HG03439 (cell line): ENCODE measurements at regions not wholly inside any gene's neighbourhood (a gene's known extent, or its start where the extent isn't known, plus 50 kb on each side); places are given as distances from the start of the nearest gene placed in this dataset.

Experiments
- ATAC-seq: cut with Tn5 transposase; IDR thresholded peaks from one replicate; pipeline ENCODE4 v1.9.1; 2021; ENCODE audit warnings: mild to moderate bottlenecking, moderate library complexity; ENCODE audit not compliant: unreplicated experiment

DNA sequence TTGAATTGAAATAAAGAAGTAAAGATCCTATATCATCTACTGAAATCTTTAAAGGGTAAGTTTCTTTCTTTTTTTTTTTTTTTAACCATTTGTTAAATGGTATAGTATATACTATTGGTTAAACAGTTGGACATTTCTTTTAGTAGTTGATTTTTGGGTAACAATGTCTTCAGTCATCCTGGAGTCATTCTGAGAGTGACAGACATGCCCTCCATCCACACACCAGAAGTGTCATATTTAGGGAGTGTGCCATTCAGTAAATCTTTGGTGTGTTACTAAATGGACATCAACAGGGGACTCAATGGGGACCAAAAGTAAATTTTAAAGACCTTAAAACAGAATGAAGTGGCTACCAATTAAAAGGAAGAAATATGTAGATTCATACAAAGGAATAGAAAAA lies 50.8 kb upstream of the SLC39A10 start:
- ATAC-seq, result no peak

DNA sequence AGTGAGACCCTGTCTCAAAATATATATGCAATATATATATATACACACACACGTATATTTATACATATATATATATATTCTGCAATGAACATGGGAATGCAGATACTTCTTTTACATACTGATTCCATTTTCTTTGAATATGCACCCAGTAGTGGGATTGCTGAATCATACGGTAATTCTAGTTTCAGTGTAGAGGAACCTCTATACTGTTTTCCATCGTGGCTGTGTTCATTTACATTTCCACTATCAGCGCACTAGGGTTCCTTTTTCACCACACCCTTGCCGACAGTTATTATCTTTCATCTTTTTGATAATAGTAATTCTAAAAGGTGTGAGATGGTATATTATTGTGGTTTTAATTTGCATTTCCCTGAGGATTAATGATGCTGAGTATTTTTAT lies 52.3 kb upstream of the SLC39A10 start:
- no peak for ATAC-seq

DNA sequence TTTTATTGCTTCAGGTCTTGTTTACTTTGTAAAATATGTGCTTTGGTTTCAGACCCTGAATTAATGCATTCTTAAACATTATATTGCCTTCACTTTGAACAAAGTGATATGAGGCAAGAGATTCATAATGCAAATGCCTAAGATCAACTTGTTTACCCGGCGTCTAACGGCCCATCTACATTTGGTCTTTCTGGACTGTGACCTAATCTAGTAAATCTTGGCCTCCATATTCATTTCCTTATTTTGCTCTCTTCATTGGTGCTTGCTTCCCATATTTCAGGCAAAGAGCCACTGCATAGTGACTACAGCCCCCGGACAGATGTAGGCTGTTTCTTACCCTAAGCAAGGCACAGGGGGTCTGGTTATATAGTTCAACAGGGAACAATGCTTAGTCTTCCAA lies 53.0 kb upstream of the SLC39A10 start:
- no peak for ATAC-seq

DNA sequence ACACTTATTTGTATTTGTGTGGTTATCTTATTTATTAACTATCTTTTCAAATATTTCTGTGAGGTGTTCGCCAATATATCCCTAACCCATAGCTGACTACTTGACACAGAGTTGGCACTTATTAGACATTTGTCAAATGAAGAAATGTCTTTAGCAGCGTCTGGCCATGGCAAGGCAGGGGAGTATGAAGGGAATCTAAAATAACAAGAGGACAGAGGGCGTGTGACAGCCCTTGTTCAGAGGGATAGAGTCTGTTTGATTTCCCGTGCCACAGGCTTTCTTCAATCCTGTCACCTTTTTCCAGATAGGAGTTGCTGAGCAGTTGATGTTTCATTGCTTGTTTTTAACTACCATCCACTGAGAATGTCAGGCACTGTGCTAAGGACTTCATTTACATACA lies 53.6 kb upstream of the SLC39A10 start:
- ATAC-seq, result no peak

DNA sequence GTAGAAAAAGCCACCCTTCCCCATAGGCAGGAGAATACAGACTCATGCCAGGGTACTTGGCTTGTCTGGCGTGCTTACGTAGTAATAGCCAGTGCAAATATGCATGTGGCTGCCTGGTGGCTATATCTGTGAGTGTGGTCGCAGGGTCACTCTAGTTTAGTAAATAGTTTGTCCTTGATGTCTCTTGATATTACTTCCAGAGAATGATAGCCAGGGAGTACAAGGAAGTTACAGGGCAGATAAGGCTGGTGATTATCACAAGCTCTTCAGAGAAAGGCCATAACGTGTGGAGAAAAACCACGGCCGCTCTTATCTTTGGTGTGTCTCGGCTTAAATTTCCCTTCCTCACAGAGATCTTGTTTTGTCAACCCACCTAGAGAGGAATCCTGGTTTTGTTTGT lies 54.3 kb upstream of the SLC39A10 start:
- no peak for ATAC-seq

DNA sequence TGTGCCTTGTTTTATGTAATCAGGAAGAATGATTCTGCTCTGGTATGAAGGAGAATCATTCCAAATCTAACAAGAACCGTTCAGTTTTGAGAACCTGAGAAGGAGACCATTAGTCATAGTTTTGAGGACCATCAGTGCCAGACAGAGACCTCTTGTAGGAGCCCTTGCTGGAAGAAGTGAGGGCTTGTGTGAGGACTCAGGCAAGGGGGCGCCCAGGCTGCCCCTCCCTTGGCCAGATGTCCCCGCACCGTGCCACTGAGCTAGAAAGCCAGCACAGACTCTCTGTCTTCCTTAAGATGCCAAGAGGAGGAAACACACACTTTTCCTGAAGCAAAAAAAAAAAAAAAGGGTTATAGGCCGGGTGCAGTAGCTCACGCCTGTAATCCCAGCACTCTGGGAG lies 55.7 kb upstream of the SLC39A10 start:
- ATAC-seq, result no peak

DNA sequence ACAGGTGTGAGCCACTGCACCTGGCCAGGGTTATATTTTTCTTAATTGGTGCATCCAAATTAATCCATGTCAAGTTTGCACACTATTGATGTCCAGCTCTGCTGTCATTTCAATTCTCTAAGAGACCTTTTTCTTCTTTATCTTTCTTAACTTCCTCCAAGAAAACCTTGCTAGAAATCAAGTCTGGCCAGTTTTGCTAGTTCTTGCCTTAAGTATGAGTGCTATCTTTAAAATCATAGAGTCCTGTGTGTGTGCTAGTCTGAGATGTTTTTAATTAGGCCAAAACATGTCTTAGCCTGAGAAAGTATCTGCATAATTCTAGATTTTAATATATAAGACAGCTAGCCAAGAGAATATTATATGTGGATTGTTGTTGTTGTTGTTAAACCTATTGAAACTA lies 56.2 kb upstream of the SLC39A10 start:
- ATAC-seq, result no peak

DNA sequence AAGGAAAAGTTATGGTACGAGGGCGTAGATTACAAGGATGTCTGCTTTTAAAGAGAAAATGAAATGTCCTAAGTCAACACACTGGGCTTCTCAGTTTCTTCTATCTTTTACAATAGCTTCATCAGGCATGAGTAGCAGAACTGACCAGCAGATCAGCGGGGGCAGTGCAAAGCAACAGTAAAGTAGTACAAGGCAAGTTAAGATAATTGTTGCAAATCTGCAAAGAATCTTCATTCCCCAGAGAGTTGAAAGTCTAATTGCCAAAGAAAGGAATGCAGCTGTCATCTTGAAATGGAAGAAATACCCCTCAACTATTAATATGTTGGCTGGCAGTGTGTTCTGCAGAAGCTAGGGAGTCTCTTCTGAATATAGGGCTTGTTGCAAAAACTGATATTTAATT lies 60.2 kb upstream of the SLC39A10 start:
- no peak for ATAC-seq

DNA sequence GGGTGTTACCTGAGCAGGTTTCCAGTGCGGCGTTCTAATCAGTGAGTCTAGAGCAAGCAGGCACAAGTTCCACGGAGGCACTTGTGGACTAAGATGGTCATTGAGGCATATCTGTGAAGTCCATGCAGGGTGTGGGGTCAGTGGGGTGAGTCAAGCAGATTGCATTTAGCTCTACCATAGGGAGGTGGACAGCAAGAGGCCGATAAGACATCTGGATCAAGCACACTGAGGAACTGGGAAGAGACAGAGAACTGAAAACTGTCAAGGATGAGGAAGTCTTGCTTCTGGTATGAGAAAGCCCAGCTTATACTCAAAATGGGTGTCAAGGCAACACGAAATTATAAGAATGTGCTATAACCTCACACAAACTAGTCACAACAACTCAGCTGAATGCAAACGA lies 61.2 kb upstream of the SLC39A10 start:
- no peak for ATAC-seq

DNA sequence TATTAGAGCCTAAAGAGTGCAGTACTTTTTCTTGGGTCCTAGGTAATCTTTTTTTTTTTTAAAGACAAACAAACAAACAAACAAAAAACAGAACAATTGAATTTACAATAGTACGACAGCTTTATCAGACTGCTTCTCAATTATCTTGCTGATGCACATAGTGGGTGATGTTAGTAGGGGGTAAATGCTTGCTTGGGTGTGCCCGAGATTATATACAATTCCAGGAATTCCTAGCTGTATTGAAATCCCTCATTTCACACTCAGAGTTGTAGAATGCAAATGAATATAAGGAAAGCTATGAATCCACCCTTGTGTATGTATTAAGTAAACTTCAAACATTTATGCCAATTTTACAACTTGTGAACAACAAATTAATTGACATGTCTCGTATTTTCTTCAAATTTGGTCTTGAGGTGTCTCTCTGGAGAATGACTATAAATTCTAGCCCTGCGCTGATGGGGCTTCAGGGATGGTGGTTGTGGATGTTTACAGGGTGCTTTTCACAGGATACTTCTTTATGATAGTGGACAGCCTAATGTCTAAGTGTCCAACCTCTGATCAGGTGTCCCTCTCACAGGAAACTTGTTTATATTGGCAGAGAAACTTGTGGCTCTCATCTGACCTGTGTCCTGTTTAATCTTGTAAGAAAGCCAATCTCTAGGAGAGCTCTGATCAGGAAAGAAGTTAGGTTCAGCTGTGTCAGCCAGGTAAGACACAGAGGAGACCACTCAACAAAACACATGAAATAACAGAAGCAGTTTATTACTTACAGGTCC lies 61.9 kb upstream of the SLC39A10 start:
- ATAC-seq, result no peak

DNA sequence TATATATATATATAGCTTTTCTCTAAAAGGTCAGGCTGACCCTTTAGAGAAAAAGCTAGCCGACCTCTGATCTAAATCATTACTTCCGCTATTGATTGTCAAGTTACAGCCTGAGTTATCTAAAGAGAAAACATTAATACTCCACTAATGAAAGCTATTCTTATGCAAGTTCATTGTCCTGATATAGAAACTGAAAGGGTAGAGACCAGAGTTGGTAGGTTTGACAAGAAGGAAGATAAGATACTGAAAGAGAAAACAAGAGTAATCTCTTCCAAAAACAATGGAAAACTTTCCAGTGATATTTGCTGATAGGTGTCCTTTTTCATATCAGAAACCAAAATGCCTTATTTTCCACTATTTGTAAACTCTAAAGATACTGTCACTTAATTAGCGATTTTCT lies 62.8 kb upstream of the SLC39A10 start:
- no peak for ATAC-seq

DNA sequence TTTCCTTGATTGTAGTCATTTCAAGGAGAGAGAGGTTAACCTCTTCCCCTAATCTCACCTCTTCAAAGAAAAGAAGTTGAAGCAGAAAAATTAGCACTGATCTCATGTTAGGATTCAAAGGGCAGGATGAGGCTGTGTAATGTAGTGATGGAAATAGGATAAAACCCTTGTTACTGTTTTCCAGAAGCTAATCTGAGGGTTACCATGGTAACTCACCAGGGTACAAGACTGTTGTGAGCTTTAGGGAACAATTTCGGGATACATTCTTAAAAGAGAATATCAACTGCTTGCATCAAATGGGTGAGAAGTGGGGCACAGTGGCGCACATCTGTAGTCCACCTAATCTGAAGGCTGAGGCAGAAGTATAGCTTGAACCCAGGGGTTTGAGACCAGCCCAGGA lies 64.9 kb upstream of the SLC39A10 start:
- no peak for ATAC-seq

DNA sequence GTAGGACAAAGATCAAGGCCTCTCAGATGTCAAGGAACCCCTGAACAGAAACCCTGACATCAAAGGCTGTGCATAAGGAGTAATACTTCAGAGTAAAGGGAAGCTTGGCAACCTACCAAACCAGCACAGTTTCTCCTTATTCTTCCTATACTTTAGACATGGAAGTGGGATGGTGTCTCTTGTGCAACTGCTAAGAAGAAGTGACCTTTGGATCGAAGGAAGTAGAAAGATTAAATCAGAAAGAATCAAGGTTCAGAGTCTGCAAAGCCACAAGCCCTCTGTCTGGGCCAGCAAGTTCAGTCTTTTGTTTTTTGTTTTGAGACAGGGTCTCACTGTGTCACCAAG lies 66.2 kb upstream of the SLC39A10 start:
- no peak for ATAC-seq

DNA sequence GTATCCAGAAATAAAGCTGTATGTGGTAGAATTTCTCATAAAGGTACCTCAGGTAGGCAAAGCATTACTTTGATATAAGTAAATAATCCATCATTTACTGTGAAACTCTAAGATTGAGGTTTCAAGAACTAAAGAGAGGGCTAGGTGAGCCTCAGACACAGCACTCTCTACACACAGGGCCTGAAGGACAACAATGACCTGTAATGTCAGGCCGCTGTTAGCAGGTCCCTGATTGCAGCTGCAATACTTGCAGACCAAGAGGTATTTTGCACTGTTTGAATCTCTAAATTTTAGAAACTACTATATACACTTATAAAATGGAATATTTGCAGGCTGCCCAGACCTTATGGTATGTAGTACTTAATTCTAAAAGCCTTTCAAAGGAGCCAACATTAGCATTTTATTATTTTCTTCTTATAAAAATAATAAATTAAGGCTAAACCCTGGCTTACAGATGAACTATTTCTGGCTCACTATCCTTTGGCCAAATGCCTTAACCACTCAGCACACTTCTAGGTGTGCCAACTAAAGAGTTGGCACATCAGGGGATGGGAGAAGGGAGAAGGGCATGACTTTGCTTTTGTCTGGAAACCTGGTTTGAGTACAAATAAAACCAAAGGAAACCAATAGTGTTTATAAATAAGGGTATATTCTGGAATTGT lies 66.7 kb upstream of the SLC39A10 start:
- no peak for ATAC-seq

DNA sequence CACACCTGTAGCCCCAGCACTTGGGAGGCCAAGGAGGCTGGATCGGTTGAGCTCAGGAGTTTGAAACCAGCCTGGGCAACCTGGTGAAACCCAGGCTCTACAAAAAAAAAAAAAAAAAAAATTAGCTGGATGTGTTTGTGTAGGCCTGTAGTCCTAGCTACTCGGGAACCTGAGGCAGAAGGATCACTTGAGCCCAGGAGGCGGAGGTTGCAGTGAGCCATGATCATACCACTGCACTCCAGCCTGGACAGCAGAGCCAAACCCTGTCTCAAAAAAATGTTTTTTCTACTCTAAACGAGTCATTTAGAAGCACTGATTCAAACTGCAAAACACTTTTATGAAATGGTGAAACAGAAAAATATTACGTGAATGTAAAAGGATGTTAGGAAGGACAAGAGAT lies 69.1 kb upstream of the SLC39A10 start:
- ATAC-seq, result no peak

DNA sequence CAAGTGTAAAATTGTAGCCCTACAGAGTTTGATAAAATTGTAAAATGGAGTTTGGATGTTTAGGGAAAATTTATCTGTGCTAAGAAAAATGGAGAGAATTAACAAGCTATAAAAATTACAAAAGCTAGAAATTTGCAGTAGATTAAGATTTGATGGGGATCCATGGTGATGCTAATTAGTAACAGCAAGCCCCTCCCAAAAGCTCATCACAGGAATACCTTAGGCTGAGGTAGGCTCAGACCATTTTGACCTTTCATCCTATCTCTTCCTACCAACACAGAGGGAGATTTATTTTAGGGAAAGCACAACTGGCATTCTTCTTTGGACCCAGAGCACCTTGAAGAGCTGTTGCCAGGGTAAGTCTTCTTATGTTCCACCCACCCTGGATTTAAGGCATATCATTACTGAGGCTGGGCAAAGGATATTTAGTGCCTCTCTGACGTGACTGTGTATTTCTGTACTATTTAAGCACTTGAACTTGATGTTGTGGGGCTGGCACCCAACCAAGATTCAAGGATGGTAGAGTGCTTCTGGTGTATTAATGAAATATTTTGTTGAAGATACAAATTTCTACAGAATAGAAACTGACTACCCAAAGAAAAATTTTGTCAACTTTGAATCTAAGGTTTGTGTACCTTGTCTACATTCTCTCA lies 70.8 kb upstream of the SLC39A10 start:
- ATAC-seq, result no peak

DNA sequence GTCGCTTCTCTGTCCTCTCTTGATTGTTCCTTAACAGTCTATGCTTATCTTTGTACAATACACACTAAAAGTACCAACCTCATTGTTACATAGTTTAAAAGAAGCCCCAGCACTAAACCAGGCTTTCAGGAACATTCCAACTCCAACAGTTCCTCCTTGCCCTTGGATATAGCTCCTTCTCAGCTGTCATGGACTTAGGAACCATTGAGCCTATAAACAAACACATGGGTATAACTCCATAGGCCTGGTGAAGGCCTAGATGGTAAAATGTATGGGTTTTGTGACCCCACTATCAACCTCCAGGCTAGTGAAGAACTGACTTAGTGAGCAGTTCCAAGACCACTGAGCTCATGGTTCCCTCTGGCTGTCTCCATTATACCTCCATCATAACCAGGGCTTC lies 74.8 kb upstream of the SLC39A10 start:
- ATAC-seq, result no peak

DNA sequence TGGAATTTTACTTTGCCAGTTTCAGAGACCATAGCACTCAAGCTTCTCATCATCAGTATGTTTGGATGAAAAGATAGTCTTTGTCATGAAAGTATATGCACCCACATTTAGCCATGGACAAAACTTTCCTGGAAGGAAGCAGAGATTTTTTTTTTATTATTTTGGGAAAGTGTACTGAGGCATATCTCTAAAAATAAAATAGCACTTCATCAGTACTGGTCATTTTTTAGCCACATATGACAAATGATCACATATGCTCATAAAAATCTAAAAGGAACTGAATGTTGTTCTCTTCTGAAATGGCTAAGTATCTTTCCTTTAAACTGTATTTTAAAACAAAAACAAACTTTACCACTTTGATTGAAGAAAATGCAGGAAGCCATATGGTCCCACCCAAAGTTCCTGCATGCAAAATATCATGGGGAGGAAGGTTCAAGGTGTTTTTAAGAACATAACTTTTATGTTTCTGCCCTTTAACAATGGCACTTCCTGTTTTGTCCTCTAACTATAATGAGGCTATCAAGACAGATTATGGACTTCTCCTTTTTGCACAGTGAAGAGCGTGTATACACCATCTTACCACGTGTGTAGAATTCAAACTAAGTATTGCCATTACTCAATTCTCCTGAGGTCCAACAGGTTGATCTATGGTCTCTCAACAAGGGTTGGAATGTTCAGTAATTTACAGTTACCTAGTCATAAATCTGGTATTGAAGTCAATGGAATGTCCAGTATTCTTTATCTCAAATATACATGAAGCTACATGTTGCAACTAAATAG lies 77.1 kb upstream of the SLC39A10 start:
- no peak for ATAC-seq

DNA sequence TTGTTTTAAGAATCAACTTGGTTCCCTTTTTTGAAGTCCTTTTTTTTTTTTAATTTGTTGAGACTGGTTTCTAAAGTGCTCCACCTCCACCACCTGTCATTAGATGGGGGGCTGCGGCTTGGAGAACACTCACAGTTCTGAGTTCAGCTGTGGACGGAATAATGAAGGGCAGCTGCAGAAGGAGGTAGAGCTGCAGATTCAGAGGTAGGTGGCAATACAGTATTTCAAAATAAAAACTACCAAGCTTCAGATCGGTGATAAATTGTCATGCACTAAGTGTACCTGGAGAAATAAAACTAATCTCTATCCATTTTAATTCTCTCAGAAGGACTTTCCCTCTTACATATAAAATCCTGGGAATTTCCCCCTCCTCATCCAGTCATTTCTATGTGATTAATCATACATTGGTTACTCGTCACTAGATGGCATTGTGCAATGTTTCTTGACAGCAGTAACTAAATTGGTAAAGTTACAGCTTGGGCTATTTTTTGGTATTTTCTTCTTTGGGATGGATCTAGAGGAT lies 81.1 kb upstream of the SLC39A10 start:
- peak; percentile 59 for ATAC-seq

DNA sequence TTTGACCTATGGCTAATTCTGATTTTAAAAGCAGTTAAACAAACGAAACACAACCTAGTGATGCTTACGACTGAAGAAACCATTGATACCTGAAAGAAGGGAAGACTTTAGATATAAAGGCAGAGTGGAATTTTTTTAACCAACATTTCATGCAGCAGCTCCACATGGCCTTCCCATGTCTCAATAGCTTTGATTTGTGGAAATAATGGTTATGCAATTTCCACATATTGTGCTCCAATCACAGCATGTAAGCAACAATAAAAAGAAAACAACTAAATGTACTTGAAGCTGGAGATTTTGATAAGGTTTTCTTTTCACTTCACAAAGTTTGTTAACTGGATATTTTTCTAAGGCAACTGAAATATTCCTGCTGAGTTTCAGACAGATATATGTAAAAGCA lies 82.0 kb upstream of the SLC39A10 start:
- ATAC-seq, result no peak

DNA sequence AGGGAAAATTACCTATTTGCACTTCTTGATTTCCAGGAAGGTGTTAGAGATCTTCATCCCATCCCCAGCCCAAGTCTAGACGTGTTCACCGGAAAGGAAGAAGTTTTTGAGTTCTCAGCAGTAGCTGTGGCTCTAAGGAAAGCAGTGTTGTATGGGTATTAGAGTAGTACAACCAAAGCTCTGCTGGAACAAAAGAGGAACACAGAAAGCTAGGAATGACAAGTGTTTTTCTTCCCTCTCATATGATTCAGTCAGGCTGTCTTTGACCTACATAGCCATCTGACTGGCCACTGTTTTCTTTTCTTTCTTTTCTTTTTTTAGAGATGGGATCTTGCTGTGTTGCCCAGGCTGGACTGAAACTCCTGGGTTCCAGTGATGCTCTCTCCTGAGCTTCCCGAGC lies 82.7 kb upstream of the SLC39A10 start:
- no peak for ATAC-seq
